SHP77 treated with DMSO at 0.1 percent for 48 hours (cell line): ENCODE measurements at regions not wholly inside any gene's neighbourhood (a gene's known extent, or its start where the extent isn't known, plus 50 kb on each side); places are given as distances from the start of the nearest gene placed in this dataset.
"Not testable (repeated sequence)": the region's sequence is repeated elsewhere in the genome, so short reads cannot be mapped to it uniquely, and the experiment has no call there.

Source experiments
- DNase-seq: peaks from one replicate; lab custom pipeline; 2025; lab: John Stamatoyannopoulos, UW

GRCh38 chr5:103377638-103378037 is 119.1 kb downstream of the MACIR start:
- DNase-seq = not testable (repeated sequence)

- DNase-seq = no peak
These were observed 117.5 kb downstream of the MACIR start for GRCh38 chr5:103375863-103376591.

- DNase-seq = no peak
These were observed 116.8 kb downstream of the MACIR start for GRCh38 chr5:103375350-103375749.

GRCh38 chr5:103374473-103374963 is 116.0 kb downstream of the MACIR start:
- DNase-seq = no peak

- DNase-seq = no peak
These were observed 115.3 kb downstream of the MACIR start for GRCh38 chr5:103373597-103374472.

GRCh38 chr5:103371046-103371607 is 112.6 kb downstream of the MACIR start:
- DNase-seq = no peak

GRCh38 chr5:103369125-103370120 is 110.9 kb downstream of the MACIR start:
- DNase-seq = no peak

- no peak for DNase-seq
These were observed 109.1 kb downstream of the MACIR start for GRCh38 chr5:103367702-103368101.

GRCh38 chr5:103366918-103367549 is 108.5 kb downstream of the MACIR start:
- DNase-seq = no peak

GRCh38 chr5:103364074-103364473 is 105.5 kb downstream of the MACIR start:
- DNase-seq = no peak

GRCh38 chr5:103362211-103362610 is 103.6 kb downstream of the MACIR start:
- no peak for DNase-seq

- no peak for DNase-seq
These were observed 101.9 kb downstream of the MACIR start for GRCh38 chr5:103360475-103360874.

- DNase-seq = no peak
These were observed 99.9 kb downstream of the MACIR start for GRCh38 chr5:103358305-103358995.

- DNase-seq = no peak
These were observed 99.1 kb downstream of the MACIR start for GRCh38 chr5:103357636-103358035.

GRCh38 chr5:103356350-103357091 is 98.0 kb downstream of the MACIR start:
- DNase-seq = no peak

GRCh38 chr5:103355579-103355978 is 97.0 kb downstream of the MACIR start:
- DNase-seq = no peak

GRCh38 chr5:103354446-103354845 is 95.9 kb downstream of the MACIR start:
- DNase-seq = no peak

- DNase-seq = no peak
These were observed 95.0 kb downstream of the MACIR start for GRCh38 chr5:103353581-103353980.

- DNase-seq = no peak
These were observed 89.3 kb downstream of the MACIR start for GRCh38 chr5:103347716-103348423.
